Right atrium auricular region (tissue), 2 donors: ENCODE measurements at regions not wholly inside any gene's neighbourhood (a gene's known extent, or its start where the extent isn't known, plus 50 kb on each side); places are given as distances from the start of the nearest gene placed in this dataset.

Source experiments
- DNase-seq: peaks from one replicate; pipeline ENCODE4 v3.0.0-alpha.2; 2019; ENCODE audit warnings: low spot score
- H3K27ac ChIP-seq, 2 donors: fragments of 200-600 bp; sonication (generic); 1 replicate in 1 of 2; 2 replicates in 1 of 2; pipeline ENCODE4 v1.5.1; 2016 to 2019
- H3K27me3 ChIP-seq, 2 donors: fragments of 200-600 bp; sonication (generic); one replicate each; pipeline versions ENCODE4 v1.5.1 to v1.6.0; 2017 to 2019
- H3K36me3 ChIP-seq: fragments of 200-600 bp; sonication (generic); one replicate; pipeline ENCODE4 v1.5.1; 2016
- H3K4me1 ChIP-seq, 2 donors: fragments of 200-600 bp; sonication (generic); one replicate each; pipeline versions ENCODE4 v1.5.1 to v1.6.0; 2017 to 2019
- H3K4me3 ChIP-seq, 2 donors: fragments of 200-600 bp; sonication (generic); 1 replicate in 1 of 2; 2 replicates in 1 of 2; pipeline ENCODE4 v1.5.1; 2017 to 2019; ENCODE audit warnings: mild to moderate bottlenecking in 1 of 2, moderate library complexity in 1 of 2
- H3K9me3 ChIP-seq, 2 donors: fragments of 200-600 bp; sonication (generic); one replicate each; pipeline ENCODE4 v1.5.1; 2019
- CTCF ChIP-seq, 2 donors: fragments of 200-600 bp; sonication (generic); IDR thresholded peaks; one replicate each; pipeline ENCODE4 v1.5.1; 2019; ENCODE audit warnings: antibody characterized with exemption in 2 of 2

DNA sequence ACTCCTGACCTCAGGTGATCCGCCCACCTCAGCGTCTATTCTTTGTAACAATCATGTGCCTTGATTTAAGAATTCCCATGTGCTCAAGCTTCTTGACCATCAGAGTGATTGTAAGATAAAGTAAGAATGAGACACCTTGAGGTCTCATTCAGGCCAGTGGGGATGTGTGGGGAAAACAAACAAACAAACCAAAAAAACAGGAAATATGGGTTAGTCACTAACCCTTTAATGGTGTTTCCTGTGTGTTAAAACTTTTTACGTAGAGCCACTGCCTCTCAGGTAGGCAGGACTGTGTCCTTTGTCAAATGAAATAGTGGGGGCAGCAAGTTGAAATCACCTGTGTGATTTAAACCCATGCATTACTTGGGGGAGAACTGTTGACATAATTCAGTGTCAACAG, 91.5 kb upstream of the DHRSX start:
- no peak overlapping the region for H3K4me3 ChIP-seq
- no peaks in the 10 kb centered on the region for H3K9me3 ChIP-seq
- TF ChIP-seq CTCF (IDR thresholded peaks at IDR 0.05) = no peak
- no peak for DNase-seq
- H3K36me3 ChIP-seq = no peaks in the 10 kb centered on the region
- no peak overlapping the region for H3K27ac ChIP-seq
- H3K27me3 ChIP-seq = no peaks in the 10 kb centered on the region
- H3K4me1 ChIP-seq = no peaks in the 10 kb centered on the region

- no peaks in the 10 kb centered on the region for H3K4me1 ChIP-seq
- no peak overlapping the region for H3K4me3 ChIP-seq
- H3K36me3 ChIP-seq = no peaks in the 10 kb centered on the region
- TF ChIP-seq CTCF (IDR thresholded peaks at IDR 0.05) = no peak
- DNase-seq = no peak
- H3K27me3 ChIP-seq = no peaks in the 10 kb centered on the region
- H3K9me3 ChIP-seq = no peaks in the 10 kb centered on the region
- H3K27ac ChIP-seq = no peak overlapping the region
These were observed 88.6 kb upstream of the DHRSX start for GRCh38 chrX:2589186-2590020.

- Histone ChIP-seq H3K36me3 (no peaks in the 10 kb centered on the region), H3K27me3 (peaks cover 3 to 9% of the 10 kb centered on the region in 2 donors), H3K4me1 (peaks cover 0 to 9% of the 10 kb centered on the region in 2 donors), H3K27ac (no peak overlapping the region), H3K4me3 (no peak overlapping the region), H3K9me3 (no peaks in the 10 kb centered on the region)
- no peak for TF ChIP-seq CTCF (IDR thresholded peaks at IDR 0.05)
- DNase-seq = no peak
These were observed 87.3 kb upstream of the DHRSX start for GRCh38 chrX:2588049-2588448.

DNA sequence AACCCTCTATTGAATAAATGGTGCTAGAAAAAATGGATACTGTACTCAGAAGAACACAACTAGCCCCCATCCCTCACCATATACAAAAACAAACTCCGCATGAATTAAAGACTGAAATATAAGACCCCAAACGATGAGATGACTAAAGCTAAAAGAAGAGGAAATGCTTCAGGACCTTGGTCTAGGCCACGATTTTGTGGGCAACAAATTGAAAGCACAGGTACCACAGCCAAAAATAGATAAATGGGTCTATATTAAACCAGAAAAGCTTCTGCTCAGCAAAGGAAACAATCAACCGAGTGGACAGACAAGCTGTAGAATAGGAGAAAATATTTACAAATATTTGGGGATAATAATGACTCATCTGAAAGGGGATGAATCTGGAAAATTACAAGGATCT, 86.4 kb upstream of the DHRSX start:
- DNase-seq = no peak
- TF ChIP-seq CTCF (IDR thresholded peaks at IDR 0.05) = no peak
- H3K4me1 ChIP-seq = peaks cover 0 to 9% of the 10 kb centered on the region in 2 donors
- H3K36me3 ChIP-seq = no peaks in the 10 kb centered on the region
- H3K4me3 ChIP-seq = no peak overlapping the region
- H3K27me3 ChIP-seq = peaks cover 9 to 14% of the 10 kb centered on the region in 2 donors
- H3K27ac ChIP-seq = no peak overlapping the region
- H3K9me3 ChIP-seq = no peaks in the 10 kb centered on the region

DNA sequence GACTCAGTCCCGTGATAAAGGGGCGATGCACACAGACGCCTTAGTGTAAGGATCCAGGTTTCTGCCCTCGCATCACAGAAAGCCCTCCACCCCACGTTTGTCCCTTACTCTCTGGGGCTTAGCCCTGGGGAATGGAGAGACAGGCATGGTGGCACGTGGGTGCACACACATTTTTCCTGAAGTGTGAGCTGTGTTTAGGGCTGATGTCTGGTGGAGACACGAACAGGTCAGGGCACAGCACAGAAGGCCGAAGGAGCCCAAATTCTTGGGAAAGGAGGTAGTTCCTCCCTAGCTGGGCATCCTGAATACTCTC, 84.3 kb upstream of the DHRSX start:
- H3K27ac ChIP-seq = no peak overlapping the region
- no peak for DNase-seq
- H3K36me3 ChIP-seq = no peaks in the 10 kb centered on the region
- H3K27me3 ChIP-seq = peaks cover 9 to 14% of the 10 kb centered on the region in 2 donors
- no peak overlapping the region for H3K4me3 ChIP-seq
- peaks cover 0 to 9% of the 10 kb centered on the region in 2 donors for H3K4me1 ChIP-seq
- no peaks in the 10 kb centered on the region for H3K9me3 ChIP-seq
- TF ChIP-seq CTCF (IDR thresholded peaks at IDR 0.05) = no peak
